Prostate gland (tissue), 2 donors: ENCODE measurements at regions not wholly inside any gene's neighbourhood (a gene's known extent, or its start where the extent isn't known, plus 50 kb on each side); places are given as distances from the start of the nearest gene placed in this dataset.

ENCODE experiments used
- CTCF ChIP-seq, 4 experiments: fragments of 200-600 bp in 2 of 4; fragments of 450-650 bp in 2 of 4; sonication (generic) in 2 of 4; IDR thresholded peaks; 1 replicate in 3 of 4; 2 replicates in 1 of 4; pipeline ENCODE4 v1.5.1; 2016 to 2019; ENCODE audit warnings: antibody characterized with exemption in 4 of 4, mild to moderate bottlenecking in 2 of 4, moderate library complexity in 2 of 4
- POLR2A ChIP-seq: fragments of 450-650 bp; IDR thresholded peaks from one replicate; pipeline ENCODE4 v1.6.1; 2016; ENCODE audit warnings: antibody characterized with exemption, mild to moderate bottlenecking
- POLR2AphosphoS5 ChIP-seq: sonication (generic); formaldehyde crosslinking; IDR thresholded peaks from one replicate; pipeline ENCODE4 v1.6.1; 2017; ENCODE audit warnings: antibody characterized with exemption

GRCh38 chr16:18050777-18051176 lies 285.8 kb downstream of the NPIPA8 start:
- TF ChIP-seq CTCF (IDR thresholded peaks at IDR 0.05) (no peak), POLR2A (no peak), POLR2AphosphoS5 (no peak)
